ENCODE measurements at regions not wholly inside any gene's neighbourhood (a gene's known extent, or its start where the extent isn't known, plus 50 kb on each side); places are given as distances from the start of the nearest gene placed in this dataset.

- Mint-ChIP-seq H3K4me1 (ENCODE audit: unreplicated experiment) (peaks cover 5% of the 10 kb centered on the region), H3K36me3 (ENCODE audit: unreplicated experiment) (no peaks in the 10 kb centered on the region), H3K9me3 (ENCODE audit: unreplicated experiment) (no peaks in the 10 kb centered on the region), H3K27me3 (ENCODE audit: unreplicated experiment) (no peaks in the 10 kb centered on the region), H3K4me3 (ENCODE audit: unreplicated experiment) (no peak overlapping the region), H3K27ac (ENCODE audit: unreplicated experiment) (no peak overlapping the region)
- DNase-seq (ENCODE audit: extremely low spot score, unreplicated experiment), result no peak
- no peak for TF ChIP-seq CTCF (IDR thresholded peaks at IDR 0.05)
Measured at GRCh38 chr9:87446527-87446926, 51.1 kb upstream of the DAPK1 start.

DNA sequence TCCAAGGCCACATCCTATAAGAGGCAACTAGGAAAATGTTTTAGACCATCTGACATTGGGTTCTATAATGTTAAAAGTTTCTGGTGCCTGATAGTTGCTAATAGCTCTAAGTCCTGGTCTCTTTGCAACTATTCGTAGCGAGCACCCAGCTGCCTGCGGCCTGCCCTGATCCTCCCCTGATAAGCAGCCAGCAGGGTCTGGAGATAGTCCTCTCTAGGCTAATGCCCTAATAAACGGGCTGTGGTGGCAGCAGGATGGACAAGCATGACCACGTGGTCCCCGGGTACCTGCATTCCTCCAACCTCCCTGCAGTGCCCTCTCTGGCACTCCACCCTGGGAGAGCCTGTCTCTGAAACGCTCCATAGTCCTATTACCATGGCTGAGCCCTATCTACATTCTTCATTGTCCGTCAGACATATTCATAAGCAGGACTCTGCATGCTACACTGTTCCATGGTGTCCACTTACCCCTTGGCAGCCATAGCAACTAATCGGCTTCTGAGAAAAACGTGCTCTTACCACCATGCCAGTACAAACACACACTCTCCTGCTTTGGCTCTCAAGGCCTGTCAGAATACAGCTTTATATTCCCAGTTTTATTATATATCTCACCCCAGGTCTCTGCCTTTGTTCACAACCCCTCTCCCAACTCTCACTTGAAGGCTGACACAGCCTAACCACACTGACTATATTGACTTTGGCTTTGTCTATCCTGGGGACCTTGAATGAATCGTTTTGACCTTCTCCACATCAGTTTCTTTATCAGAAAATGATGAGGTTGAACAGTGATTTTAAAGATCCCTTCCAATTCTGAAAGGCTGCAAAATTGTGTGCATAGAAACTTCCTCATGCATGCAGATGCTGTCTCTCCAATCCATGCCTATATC is 49.9 kb upstream of the DAPK1 start:
- no peaks in the 10 kb centered on the region for H3K36me3 Mint-ChIP-seq (ENCODE audit: unreplicated experiment)
- no peak overlapping the region for H3K4me3 Mint-ChIP-seq (ENCODE audit: unreplicated experiment)
- no peak for DNase-seq (ENCODE audit: extremely low spot score, unreplicated experiment)
- no peaks in the 10 kb centered on the region for H3K27me3 Mint-ChIP-seq (ENCODE audit: unreplicated experiment)
- H3K4me1 Mint-ChIP-seq (ENCODE audit: unreplicated experiment), result peaks cover 5% of the 10 kb centered on the region
- H3K9me3 Mint-ChIP-seq (ENCODE audit: unreplicated experiment), result no peaks in the 10 kb centered on the region
- TF ChIP-seq CTCF (IDR thresholded peaks at IDR 0.05), result no peak
- no peak overlapping the region for H3K27ac Mint-ChIP-seq (ENCODE audit: unreplicated experiment)
